ENCODE measurements at regions not wholly inside any gene's neighbourhood (a gene's known extent, or its start where the extent isn't known, plus 50 kb on each side); places are given as distances from the start of the nearest gene placed in this dataset.

- no peak for DNase-seq
- H3K27ac ChIP-seq: no peak overlapping the region
- peaks cover 17% of the 10 kb centered on the region for H3K4me1 ChIP-seq
- intact Hi-C loops (cut with DNase I; ENCODE audit: low total_unique reads): no loop called here
- no peaks in the 10 kb centered on the region for H3K27me3 ChIP-seq
- TF ChIP-seq POLR2A (IDR thresholded peaks at IDR 0.05) (no peak), CTCF (IDR thresholded peaks at IDR 0.05) (no peak)
- WGBS, 2 donors: 72 to 82% methylated on average over 7 to 9 of the region's 9 CpGs
- H3K9me3 ChIP-seq: no peaks in the 10 kb centered on the region
- no peak overlapping the region for H3K4me3 ChIP-seq
- H3K36me3 ChIP-seq (ENCODE audit: low read depth, missing control alignments): no peaks in the 10 kb centered on the region
Measured at GRCh38 chr9:89745601-89746376, 141.0 kb downstream of the GADD45G start.

DNA sequence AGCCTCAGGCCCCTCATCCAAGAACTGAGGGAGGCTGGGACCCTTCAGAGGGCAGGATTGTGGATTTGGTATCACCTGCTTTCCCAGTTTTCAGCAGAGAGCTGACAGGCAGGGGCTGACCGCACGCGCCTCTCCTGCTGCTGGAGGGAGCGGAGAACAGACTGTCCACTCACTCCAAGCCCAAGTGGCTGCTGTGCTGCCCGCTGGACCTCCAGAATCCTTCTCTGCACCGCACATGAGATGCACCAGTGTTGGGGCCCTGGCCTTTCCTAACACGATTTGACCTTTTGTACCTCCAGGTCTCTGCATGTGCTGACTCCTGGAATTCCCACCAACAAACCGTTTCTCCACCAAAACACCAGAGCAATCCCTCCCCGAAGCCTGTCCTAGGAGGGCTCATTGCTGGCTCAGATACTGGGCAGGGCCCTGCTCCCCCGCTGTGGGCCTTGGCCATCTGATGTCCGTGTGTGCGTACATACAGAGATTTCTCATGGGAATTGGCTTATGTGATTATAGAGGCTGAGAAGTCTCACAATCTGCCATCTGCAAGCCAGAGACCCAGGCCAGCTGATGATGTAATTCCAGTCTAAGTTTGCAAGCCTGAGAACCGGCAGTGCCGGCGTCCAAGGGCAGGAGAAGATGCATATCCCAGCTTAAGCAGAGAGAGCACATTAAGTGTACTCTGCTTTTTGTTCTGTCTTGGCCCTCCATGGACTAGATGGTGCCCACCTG, 141.7 kb downstream of the GADD45G start:
- no peaks in the 10 kb centered on the region for H3K9me3 ChIP-seq
- no peaks in the 10 kb centered on the region for H3K36me3 ChIP-seq (ENCODE audit: low read depth, missing control alignments)
- intact Hi-C loops (cut with DNase I; ENCODE audit: low total_unique reads): no loop called here
- no peaks in the 10 kb centered on the region for H3K27me3 ChIP-seq
- peak; percentile 68 for DNase-seq
- H3K4me3 ChIP-seq: no peak overlapping the region
- H3K27ac ChIP-seq: no peak overlapping the region
- no peak for TF ChIP-seq CTCF (IDR thresholded peaks at IDR 0.05)
- no peak for TF ChIP-seq POLR2A (IDR thresholded peaks at IDR 0.05)
- peaks cover 20% of the 10 kb centered on the region for H3K4me1 ChIP-seq
- 51 to 62% methylated on average over 11 to 15 of the region's 15 CpGs for WGBS, 2 donors

DNA sequence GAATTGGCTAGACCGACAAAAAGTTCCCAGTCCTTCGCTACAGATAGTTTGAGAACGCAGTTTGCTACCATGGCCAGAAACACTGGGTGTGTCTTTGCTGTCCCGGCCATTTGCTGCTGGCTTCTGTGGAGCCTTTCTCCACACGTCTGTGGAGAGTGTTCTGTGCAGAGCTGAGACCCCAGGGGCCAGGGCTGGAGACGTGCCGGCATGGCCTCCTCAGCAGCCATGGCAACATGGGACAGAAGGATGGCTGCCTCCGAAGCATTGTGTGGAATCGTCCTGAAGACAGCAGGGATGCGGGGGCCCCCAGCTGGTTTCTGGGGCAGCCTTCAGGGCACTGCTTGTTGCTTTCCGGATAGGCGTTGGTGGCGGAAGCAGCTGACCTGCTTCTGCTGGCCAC, 142.8 kb downstream of the GADD45G start:
- Histone ChIP-seq H3K27ac (no peak overlapping the region), H3K9me3 (no peaks in the 10 kb centered on the region), H3K4me3 (no peak overlapping the region), H3K36me3 (ENCODE audit: low read depth, missing control alignments) (no peaks in the 10 kb centered on the region), H3K4me1 (peaks cover 20% of the 10 kb centered on the region), H3K27me3 (no peaks in the 10 kb centered on the region)
- DNase-seq: no peak
- TF ChIP-seq POLR2A (IDR thresholded peaks at IDR 0.05) (no peak), CTCF (IDR thresholded peaks at IDR 0.05) (no peak)
- intact Hi-C loops (cut with DNase I; ENCODE audit: low total_unique reads): no loop called here
- WGBS, 2 donors: 70 to 81% methylated on average over 12 to 13 of the region's 13 CpGs

DNA sequence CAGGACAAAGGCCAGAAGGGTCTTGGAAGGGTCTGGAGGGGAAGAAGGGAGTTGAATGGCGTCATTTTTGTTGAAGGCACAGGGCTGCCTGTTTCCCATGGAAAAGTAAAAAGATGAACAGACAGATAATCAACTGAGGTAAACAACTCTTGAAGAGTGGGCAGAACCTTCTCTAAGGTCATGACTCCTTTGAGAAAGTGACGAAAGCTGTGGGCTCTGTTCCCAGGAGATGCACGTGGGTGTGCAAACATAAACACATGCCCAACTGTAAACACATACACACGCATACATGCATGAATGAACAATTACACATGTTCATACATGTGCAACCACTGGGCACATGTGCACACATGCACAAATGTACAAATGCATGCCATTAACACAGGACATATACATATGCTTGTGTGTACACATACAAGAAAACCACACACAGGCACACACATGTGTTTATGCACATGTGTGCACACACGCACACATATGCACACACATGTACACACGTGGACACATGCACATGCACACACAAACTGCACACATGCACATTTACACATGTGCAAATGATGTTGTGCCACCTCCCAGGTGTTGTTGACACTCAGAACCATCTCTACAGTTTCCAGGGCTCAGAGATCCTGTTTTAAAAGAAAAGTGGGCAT, 143.3 kb downstream of the GADD45G start:
- TF ChIP-seq POLR2A (IDR thresholded peaks at IDR 0.05) (no peak), CTCF (IDR thresholded peaks at IDR 0.05) (no peak)
- Histone ChIP-seq H3K9me3 (no peaks in the 10 kb centered on the region), H3K36me3 (ENCODE audit: low read depth, missing control alignments) (no peaks in the 10 kb centered on the region), H3K4me1 (peaks cover 20% of the 10 kb centered on the region), H3K27ac (no peak overlapping the region), H3K27me3 (no peaks in the 10 kb centered on the region), H3K4me3 (no peak overlapping the region)
- no peak for DNase-seq
- intact Hi-C loops (cut with DNase I; ENCODE audit: low total_unique reads): no loop called here
- 78 to 81% methylated on average over 6 of the region's 6 CpGs for WGBS, 2 donors

All from testis (tissue), 2 donors.